Effector memory CD8-positive, alpha-beta T cell (primary cell): ENCODE measurements at regions not wholly inside any gene's neighbourhood (a gene's known extent, or its start where the extent isn't known, plus 50 kb on each side); places are given as distances from the start of the nearest gene placed in this dataset.
"Not testable (repeated sequence)": the region's sequence is repeated elsewhere in the genome, so short reads cannot be mapped to it uniquely, and the experiment has no call there.

Source experiments
- ATAC-seq: fragments of 150-1000 bp; cut with Tn5 transposase; replicated peaks from 2 replicates; pipeline ENCODE4 v1.10.0; 2021; ENCODE audit warnings: mild to moderate bottlenecking, moderate library complexity
- DNase-seq, 3 experiments: peaks; one replicate each; pipeline ENCODE4 v3.0.0; 2021
- H3K27ac Mint-ChIP-seq, 2 donors: one replicate each; pipeline ENCODE4 v1.8.0; 2022; ENCODE audit warnings: mild to moderate bottlenecking in 2 of 2, mixed read lengths in 2 of 2, moderate library complexity in 2 of 2
- H3K27me3 Mint-ChIP-seq, 2 donors: one replicate each; pipeline ENCODE4 v1.8.0; 2022; ENCODE audit warnings: mixed read lengths in 2 of 2
- H3K36me3 Mint-ChIP-seq: one replicate; pipeline ENCODE4 v1.8.0; 2022; ENCODE audit warnings: mild to moderate bottlenecking, moderate library complexity, mixed read lengths; ENCODE audit not compliant: insufficient read depth
- H3K4me1 Mint-ChIP-seq, 2 donors: one replicate each; pipeline ENCODE4 v1.8.0; 2022; ENCODE audit warnings: low read depth in 2 of 2, mixed read lengths in 2 of 2
- H3K4me3 Mint-ChIP-seq, 2 donors: one replicate each; pipeline ENCODE4 v1.8.0; 2022; ENCODE audit warnings: mild to moderate bottlenecking in 2 of 2, mixed read lengths in 2 of 2, moderate library complexity in 2 of 2
- H3K9me3 Mint-ChIP-seq, 2 donors: one replicate each; pipeline ENCODE4 v1.8.0; 2022; ENCODE audit warnings: mixed read lengths in 2 of 2

DNA sequence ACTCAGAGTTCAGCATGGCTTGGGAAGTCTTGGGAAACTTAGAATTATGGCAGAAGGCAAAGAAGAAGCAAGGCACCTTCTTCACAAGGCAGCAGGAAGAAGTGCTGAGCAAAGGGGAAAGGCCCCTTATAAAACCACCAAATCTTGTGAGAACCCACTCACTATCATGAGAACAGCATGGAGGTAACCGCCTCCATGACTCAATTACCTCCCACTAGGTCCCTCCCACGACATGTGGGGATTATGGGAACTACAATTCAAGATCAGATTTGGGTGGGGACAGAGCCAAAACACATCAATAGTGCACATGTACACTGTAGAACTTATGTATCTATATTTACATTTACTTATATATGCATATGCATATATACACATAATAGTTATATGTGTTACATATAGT lies 565.3 kb upstream of the NR2F2 start:
- Mint-ChIP-seq H3K9me3 (no peaks in the 10 kb centered on the region), H3K27ac (peak overlapping the region in 1 of 2 donors; percentile 4), H3K36me3 (no peaks in the 10 kb centered on the region), H3K4me1 (no peaks in the 10 kb centered on the region), H3K4me3 (no peak overlapping the region), H3K27me3 (no peaks in the 10 kb centered on the region)
- no peak for DNase-seq
- ATAC-seq: no peak

DNA sequence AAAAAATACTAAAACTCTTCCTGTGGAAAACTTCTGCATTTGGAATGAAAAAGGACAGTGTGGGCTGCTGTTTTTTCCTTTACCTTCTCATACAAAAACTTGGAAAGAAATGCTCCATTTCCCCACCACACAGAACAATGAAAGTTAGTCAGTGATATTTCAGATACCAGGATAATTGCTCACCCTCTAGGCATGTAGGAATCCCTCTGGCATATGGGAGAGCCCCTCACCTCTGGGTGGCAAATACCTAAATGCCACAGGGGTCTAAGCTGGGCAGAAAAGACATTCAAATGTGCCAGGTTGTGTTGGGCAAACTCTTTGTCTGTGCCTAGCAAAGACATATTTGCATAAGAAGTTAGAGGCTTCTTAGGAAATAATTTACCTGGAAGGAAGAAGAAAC lies 560.3 kb upstream of the NR2F2 start:
- Mint-ChIP-seq H3K9me3 (no peaks in the 10 kb centered on the region), H3K36me3 (no peaks in the 10 kb centered on the region), H3K27ac (no peak overlapping the region), H3K4me1 (no peaks in the 10 kb centered on the region), H3K4me3 (no peak overlapping the region), H3K27me3 (peaks cover 0 to 5% of the 10 kb centered on the region in 2 donors)
- ATAC-seq (no peak), DNase-seq (no peak)

DNA sequence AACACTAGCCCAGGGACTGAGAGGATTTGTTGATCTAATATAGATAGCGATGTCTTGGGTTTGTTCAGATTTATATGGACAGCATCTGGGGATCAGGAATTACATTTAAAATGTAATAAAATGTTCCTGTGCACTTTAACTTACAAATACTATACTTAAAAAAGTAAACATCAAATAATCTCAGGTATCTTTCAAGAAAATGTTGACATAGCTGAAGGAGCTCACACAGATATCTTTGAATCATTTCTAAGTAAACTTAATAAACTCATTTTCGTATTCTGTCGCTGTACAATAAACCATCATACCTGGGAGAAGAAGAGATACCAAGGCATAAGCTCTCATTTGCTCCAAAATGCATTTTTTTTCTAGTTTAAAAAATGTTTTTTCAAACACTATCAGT lies 557.5 kb upstream of the NR2F2 start:
- Mint-ChIP-seq H3K36me3 (no peaks in the 10 kb centered on the region), H3K27ac (no peak overlapping the region), H3K9me3 (no peaks in the 10 kb centered on the region), H3K4me1 (no peaks in the 10 kb centered on the region), H3K27me3 (peaks cover 0 to 5% of the 10 kb centered on the region in 2 donors), H3K4me3 (no peak overlapping the region)
- DNase-seq (no peak), ATAC-seq (no peak)

- Mint-ChIP-seq H3K36me3 (no peaks in the 10 kb centered on the region), H3K27me3 (no peaks in the 10 kb centered on the region), H3K9me3 (peaks cover 10 to 25% of the 10 kb centered on the region in 2 donors), H3K27ac (no peak overlapping the region), H3K4me3 (no peak overlapping the region), H3K4me1 (no peaks in the 10 kb centered on the region)
- no peak for DNase-seq
- ATAC-seq: no peak
These were observed 546.0 kb upstream of the NR2F2 start for GRCh38 chr15:95784508-95784907.

DNA sequence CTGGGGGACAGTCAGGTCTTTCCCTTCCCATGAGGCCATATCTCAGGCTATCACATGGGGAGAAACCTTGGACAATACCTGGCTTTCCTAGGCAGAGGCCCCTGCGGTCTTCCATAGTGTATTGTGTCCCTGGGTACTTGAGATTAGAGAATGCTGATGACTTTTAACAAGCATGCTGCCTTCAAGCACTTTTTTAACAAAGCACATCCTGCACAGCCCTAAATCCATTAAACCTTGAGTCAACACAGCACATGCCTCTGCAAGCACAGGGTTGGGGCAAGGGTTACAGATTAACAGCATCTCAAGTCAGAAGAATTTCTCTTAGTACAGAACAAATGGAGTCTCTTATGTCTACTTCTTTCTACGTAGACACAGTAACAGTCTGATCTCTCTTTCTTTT lies 545.2 kb upstream of the NR2F2 start:
- not testable (repeated sequence) for H3K36me3 Mint-ChIP-seq, H3K27ac Mint-ChIP-seq, H3K27me3 Mint-ChIP-seq, H3K4me1 Mint-ChIP-seq, ATAC-seq, DNase-seq, H3K4me3 Mint-ChIP-seq
- peaks cover 10 to 25% of the 10 kb centered on the region in 2 donors for H3K9me3 Mint-ChIP-seq

GRCh38 chr15:95793231-95793630 lies 537.3 kb upstream of the NR2F2 start:
- H3K4me3 Mint-ChIP-seq: no peak overlapping the region
- no peak for ATAC-seq
- H3K4me1 Mint-ChIP-seq: no peaks in the 10 kb centered on the region
- no peaks in the 10 kb centered on the region for H3K27me3 Mint-ChIP-seq
- no peaks in the 10 kb centered on the region for H3K36me3 Mint-ChIP-seq
- no peak for DNase-seq
- H3K9me3 Mint-ChIP-seq: no peaks in the 10 kb centered on the region
- H3K27ac Mint-ChIP-seq: no peak overlapping the region

GRCh38 chr15:95795386-95795785 lies 535.1 kb upstream of the NR2F2 start:
- no peaks in the 10 kb centered on the region for H3K36me3 Mint-ChIP-seq
- no peaks in the 10 kb centered on the region for H3K27me3 Mint-ChIP-seq
- ATAC-seq (no peak), DNase-seq (no peak)
- H3K27ac Mint-ChIP-seq: no peak overlapping the region
- H3K9me3 Mint-ChIP-seq: no peaks in the 10 kb centered on the region
- no peaks in the 10 kb centered on the region for H3K4me1 Mint-ChIP-seq
- H3K4me3 Mint-ChIP-seq: no peak overlapping the region

DNA sequence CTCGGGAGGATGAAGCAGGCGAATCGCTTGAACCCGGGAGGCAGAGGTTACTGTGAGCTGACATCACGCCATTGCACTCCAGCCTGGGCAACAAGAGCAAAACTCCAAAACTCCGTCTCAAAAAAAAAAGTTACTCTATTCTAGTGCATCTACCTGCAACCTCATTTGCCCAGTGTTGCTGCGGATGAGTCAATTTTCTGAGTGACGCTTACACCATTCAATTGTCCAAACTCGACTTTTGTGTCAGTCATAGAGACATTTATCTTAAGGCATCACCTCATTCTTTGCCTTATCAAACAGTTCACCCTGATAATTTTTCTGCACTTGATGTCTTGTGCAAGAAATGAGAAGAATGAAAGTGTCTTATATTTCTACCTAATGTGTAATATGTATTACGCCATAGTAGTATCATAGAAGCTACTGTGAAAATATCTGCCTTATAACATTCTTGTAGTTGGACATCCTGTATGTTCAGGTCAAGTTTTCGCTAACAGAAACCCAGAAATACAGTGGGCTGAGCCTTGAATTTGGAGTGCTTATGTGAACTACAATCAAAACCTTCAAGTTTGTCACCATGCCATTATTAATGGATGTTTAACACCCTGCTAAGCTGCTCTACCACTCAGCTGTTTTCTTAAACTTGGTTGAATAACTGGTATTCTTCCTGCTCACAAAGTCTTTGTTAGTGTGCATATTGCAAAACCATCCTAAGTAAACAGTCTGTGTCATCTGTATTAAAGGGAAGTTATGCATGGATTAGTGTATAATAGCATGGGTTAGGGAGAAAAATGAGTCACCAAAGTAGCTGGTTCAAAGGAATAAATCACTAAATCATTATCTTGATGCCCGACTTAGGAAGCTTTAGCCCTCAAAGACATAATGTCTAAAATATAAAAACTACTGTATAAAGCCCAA lies 531.0 kb upstream of the NR2F2 start:
- peaks cover 2% of the 10 kb centered on the region for H3K36me3 Mint-ChIP-seq
- ATAC-seq (no peak), DNase-seq (no peak)

DNA sequence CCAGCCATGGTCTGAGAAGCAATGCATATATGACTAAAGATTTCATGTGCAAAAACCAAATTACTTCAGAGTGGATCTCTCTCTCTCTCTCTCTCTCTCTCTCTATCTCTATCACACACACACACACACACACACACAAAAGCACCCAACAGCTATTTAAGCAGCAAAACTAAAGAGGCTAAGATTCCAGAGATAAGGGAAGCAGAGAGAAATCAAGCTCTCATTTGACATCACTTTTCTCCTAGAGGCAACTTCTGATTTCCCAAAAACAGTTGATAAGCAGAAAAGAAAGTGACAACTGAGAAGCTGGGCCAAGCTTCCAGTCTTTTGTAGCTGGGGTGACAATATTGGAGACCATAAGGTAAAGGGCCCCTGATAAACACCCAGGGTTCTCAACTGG lies 526.0 kb upstream of the NR2F2 start:
- Mint-ChIP-seq H3K4me1 (peaks cover 0 to 4% of the 10 kb centered on the region in 2 donors), H3K27ac (no peak overlapping the region), H3K9me3 (no peaks in the 10 kb centered on the region), H3K27me3 (no peaks in the 10 kb centered on the region), H3K36me3 (peaks cover 2% of the 10 kb centered on the region), H3K4me3 (no peak overlapping the region)
- DNase-seq: no peak
- ATAC-seq: no peak

More for the DNA sequence above, 531.0 kb upstream of the NR2F2 start:
- H3K27ac Mint-ChIP-seq: no peak overlapping the region
- H3K4me3 Mint-ChIP-seq: no peak overlapping the region
- H3K27me3 Mint-ChIP-seq: no peaks in the 10 kb centered on the region
- H3K4me1 Mint-ChIP-seq: peaks cover 0 to 4% of the 10 kb centered on the region in 2 donors
- no peaks in the 10 kb centered on the region for H3K9me3 Mint-ChIP-seq

DNA sequence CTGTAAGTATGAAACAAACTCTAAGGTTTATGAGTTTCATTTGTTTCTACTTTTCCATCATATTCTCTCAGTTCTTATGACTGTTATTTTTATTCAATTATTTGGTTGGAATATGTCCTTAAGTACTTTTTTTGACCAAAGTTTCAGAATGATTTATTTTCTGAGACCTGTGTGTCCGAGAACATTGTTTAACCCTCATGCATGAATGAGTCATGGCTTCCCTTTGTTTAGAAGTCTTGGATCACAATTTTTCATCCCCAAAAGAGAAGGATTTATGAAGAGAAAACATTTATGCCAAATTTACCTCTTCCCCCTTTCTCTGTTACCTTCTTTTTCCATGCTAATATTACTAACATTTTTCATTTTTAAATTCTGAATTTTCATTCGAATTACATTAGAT lies 518.0 kb upstream of the NR2F2 start:
- Mint-ChIP-seq H3K9me3 (peaks cover 0 to 8% of the 10 kb centered on the region in 2 donors), H3K27me3 (peaks cover 0 to 8% of the 10 kb centered on the region in 2 donors), H3K27ac (no peak overlapping the region), H3K36me3 (no peaks in the 10 kb centered on the region), H3K4me3 (no peak overlapping the region), H3K4me1 (no peaks in the 10 kb centered on the region)
- DNase-seq: no peak
- no peak for ATAC-seq

- Mint-ChIP-seq H3K27ac (no peak overlapping the region), H3K36me3 (no peaks in the 10 kb centered on the region), H3K27me3 (peaks cover 0 to 8% of the 10 kb centered on the region in 2 donors), H3K4me1 (no peaks in the 10 kb centered on the region), H3K9me3 (peaks cover 0 to 8% of the 10 kb centered on the region in 2 donors), H3K4me3 (no peak overlapping the region)
- no peak for DNase-seq
- no peak for ATAC-seq
These were observed 515.6 kb upstream of the NR2F2 start for GRCh38 chr15:95814908-95815307.

DNA sequence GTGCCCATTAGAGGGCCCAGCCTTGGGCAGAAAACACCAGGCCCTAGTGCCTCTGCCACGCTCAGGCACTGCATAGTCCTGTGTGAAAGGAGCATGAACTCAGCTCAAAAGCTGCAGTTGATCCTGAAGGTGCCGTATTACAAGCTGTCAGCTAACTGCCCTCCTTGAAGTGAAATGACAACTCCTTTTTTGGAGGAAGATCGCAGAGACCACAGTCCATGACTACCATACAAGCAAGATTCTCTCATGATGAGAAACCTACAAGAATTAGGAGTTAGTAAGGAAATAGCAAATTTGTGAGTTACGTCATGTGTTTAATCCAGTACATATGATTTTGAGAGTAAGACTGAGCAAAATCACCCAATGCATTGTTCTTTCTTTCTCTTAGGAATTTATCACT lies 513.9 kb upstream of the NR2F2 start:
- H3K27me3 Mint-ChIP-seq: peaks cover 0 to 8% of the 10 kb centered on the region in 2 donors
- no peak for ATAC-seq
- H3K4me1 Mint-ChIP-seq: no peaks in the 10 kb centered on the region
- no peak for DNase-seq
- no peak overlapping the region for H3K27ac Mint-ChIP-seq
- no peaks in the 10 kb centered on the region for H3K36me3 Mint-ChIP-seq
- H3K4me3 Mint-ChIP-seq: no peak overlapping the region
- peaks cover 0 to 8% of the 10 kb centered on the region in 2 donors for H3K9me3 Mint-ChIP-seq

DNA sequence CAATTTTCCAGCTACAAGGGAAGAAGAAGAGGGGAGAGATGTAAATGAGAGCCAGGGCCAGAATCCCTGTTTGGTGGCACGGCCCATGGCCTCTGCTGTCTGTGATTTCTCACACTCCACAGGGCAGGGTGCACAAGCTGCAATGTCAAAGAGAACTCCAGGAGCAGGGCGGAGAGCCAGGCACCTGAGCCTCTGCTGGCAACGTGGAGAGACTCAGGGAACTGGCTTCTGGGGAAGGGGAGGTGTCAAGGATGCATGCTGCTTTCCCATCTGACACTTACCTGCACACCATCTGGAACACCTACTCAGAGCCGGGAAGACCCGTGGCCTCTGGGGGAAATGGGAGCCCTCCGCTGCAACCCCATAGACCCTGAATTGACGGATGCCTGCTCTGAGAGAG lies 507.5 kb upstream of the NR2F2 start:
- no peak for DNase-seq
- Mint-ChIP-seq H3K4me1 (no peaks in the 10 kb centered on the region), H3K27ac (no peak overlapping the region), H3K4me3 (no peak overlapping the region), H3K36me3 (no peaks in the 10 kb centered on the region), H3K9me3 (no peaks in the 10 kb centered on the region), H3K27me3 (no peaks in the 10 kb centered on the region)
- no peak for ATAC-seq

GRCh38 chr15:95825208-95825607 lies 505.3 kb upstream of the NR2F2 start:
- H3K9me3 Mint-ChIP-seq: no peaks in the 10 kb centered on the region
- H3K4me3 Mint-ChIP-seq: no peak overlapping the region
- no peaks in the 10 kb centered on the region for H3K4me1 Mint-ChIP-seq
- no peaks in the 10 kb centered on the region for H3K36me3 Mint-ChIP-seq
- no peaks in the 10 kb centered on the region for H3K27me3 Mint-ChIP-seq
- DNase-seq: no peak
- no peak for ATAC-seq
- H3K27ac Mint-ChIP-seq: no peak overlapping the region
